ENCODE measurements at regions not wholly inside any gene's neighbourhood (a gene's known extent, or its start where the extent isn't known, plus 50 kb on each side); places are given as distances from the start of the nearest gene placed in this dataset.

- BruUV-seq (replicated peaks): no TSS peak
- no peaks in the 10 kb centered on the region for H3K36me3 Mint-ChIP-seq (ENCODE audit: insufficient read depth, unreplicated experiment)
- no peak overlapping the region for H3K4me3 Mint-ChIP-seq (ENCODE audit: low read depth, unreplicated experiment)
- no peak overlapping the region for H3K27ac Mint-ChIP-seq (ENCODE audit: unreplicated experiment)
- CTCF ChIA-PET: no interaction called here
- H3K9me3 Mint-ChIP-seq (ENCODE audit: low read depth, unreplicated experiment): no peaks in the 10 kb centered on the region
- DNase-seq: no peak
- no peaks in the 10 kb centered on the region for H3K27me3 Mint-ChIP-seq (ENCODE audit: unreplicated experiment)
- TF ChIP-seq CTCF (IDR thresholded peaks at IDR 0.05; ENCODE audit: unreplicated experiment): no peak
- no peaks in the 10 kb centered on the region for H3K4me1 Mint-ChIP-seq (ENCODE audit: low read depth, unreplicated experiment)
- intact Hi-C loops (cut with micrococcal nuclease; ENCODE audit: unreplicated experiment): no loop called here
These were observed 114.1 kb downstream of the GLUD2 start for GRCh38 chrX:121161501-121161933.

DNA sequence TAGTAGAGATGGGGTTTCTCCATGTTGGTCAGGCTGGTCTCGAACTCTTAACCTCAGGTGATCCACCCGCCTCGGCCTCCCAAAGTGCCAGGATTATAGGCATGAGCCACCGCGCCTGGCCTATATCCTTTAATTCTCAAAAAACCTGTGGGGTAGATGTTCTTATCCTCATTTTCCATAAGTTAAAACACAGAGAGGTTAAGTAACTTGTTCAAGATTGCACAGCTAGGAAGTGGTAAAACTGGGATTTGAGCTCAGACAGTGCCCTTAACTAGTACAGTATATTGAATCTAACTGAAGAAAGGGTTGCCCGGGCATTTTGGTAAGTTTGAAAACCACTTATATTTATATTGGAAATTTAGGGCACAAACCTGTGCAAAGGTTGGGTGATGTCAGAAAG, 116.0 kb downstream of the GLUD2 start:
- no peaks in the 10 kb centered on the region for H3K4me1 Mint-ChIP-seq (ENCODE audit: low read depth, unreplicated experiment)
- intact Hi-C loops (cut with micrococcal nuclease; ENCODE audit: unreplicated experiment): no loop called here
- no peak overlapping the region for H3K4me3 Mint-ChIP-seq (ENCODE audit: low read depth, unreplicated experiment)
- H3K27ac Mint-ChIP-seq (ENCODE audit: unreplicated experiment): no peak overlapping the region
- no peak for DNase-seq
- CTCF ChIA-PET: no interaction called here
- BruUV-seq (replicated peaks): no TSS peak
- H3K27me3 Mint-ChIP-seq (ENCODE audit: unreplicated experiment): no peaks in the 10 kb centered on the region
- no peak for TF ChIP-seq CTCF (IDR thresholded peaks at IDR 0.05; ENCODE audit: unreplicated experiment)
- no peaks in the 10 kb centered on the region for H3K36me3 Mint-ChIP-seq (ENCODE audit: insufficient read depth, unreplicated experiment)
- no peaks in the 10 kb centered on the region for H3K9me3 Mint-ChIP-seq (ENCODE audit: low read depth, unreplicated experiment)

DNA sequence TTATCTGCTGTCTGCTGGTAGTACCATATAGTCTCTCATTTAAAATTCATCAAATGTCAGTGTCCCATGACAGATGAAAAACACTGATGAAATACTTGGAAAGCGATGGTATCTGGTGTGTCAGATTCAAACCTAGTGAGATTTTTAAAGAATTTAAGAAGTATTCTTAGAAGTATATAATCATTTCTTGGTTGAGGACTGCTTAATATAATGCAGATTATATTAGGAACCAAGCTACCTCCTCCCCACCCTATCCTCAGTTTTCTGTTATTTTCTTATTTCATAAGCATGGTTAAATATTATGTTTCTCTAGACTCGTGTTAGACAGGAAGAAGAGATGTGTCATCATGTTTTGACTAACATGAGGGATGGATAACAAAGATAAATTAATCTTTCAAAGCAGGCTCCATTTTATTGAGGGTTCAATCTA, 118.5 kb downstream of the GLUD2 start:
- H3K36me3 Mint-ChIP-seq (ENCODE audit: insufficient read depth, unreplicated experiment): no peaks in the 10 kb centered on the region
- no peaks in the 10 kb centered on the region for H3K27me3 Mint-ChIP-seq (ENCODE audit: unreplicated experiment)
- CTCF ChIA-PET: no interaction called here
- no peaks in the 10 kb centered on the region for H3K4me1 Mint-ChIP-seq (ENCODE audit: low read depth, unreplicated experiment)
- H3K27ac Mint-ChIP-seq (ENCODE audit: unreplicated experiment): no peak overlapping the region
- no TSS peak for BruUV-seq (replicated peaks)
- no peak for DNase-seq
- intact Hi-C loops (cut with micrococcal nuclease; ENCODE audit: unreplicated experiment): no loop called here
- TF ChIP-seq CTCF (IDR thresholded peaks at IDR 0.05; ENCODE audit: unreplicated experiment): no peak
- H3K4me3 Mint-ChIP-seq (ENCODE audit: low read depth, unreplicated experiment): no peak overlapping the region
- H3K9me3 Mint-ChIP-seq (ENCODE audit: low read depth, unreplicated experiment): no peaks in the 10 kb centered on the region

DNA sequence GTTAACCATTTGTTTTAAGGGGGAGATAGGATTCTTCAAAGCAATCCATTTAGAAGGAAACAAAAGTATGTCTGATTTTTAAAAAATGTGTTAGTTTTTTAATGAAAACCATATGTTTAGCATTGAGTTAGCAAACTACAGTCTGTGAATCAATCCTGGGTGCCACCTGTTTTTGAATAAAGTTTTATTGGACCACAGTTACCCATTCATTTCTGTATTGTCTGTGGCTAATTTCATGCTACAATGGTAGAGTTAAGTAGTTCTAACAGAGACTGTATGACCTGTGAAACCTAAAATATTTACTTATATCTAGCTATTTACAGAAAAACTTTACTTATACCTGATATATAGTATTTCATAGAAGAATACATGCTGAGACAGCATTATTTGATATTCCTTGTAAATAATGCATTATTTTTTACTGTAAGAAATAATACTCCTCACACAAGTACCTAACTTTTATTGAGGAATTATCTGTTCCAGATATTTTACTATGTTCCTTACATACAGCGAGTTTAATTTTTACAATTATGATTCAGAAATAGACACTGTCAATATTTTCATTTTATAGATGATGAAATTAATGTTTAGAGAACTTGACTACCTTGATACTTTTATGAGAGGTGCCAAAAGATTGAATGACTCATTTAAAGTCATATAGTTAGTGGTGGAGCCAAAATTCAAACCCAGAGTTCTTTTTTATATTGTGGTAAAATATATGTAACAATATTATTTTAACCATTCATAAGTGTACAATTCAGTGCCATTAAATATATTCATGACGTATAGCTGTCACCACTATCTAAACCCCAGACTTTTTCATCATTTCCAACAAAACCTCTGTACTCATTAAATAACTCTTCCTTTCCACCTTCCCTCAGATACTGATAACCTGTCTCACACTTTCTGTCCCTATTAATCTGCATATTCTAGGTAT, 122.0 kb downstream of the GLUD2 start:
- H3K36me3 Mint-ChIP-seq (ENCODE audit: insufficient read depth, unreplicated experiment): no peaks in the 10 kb centered on the region
- H3K4me1 Mint-ChIP-seq (ENCODE audit: low read depth, unreplicated experiment): no peaks in the 10 kb centered on the region
- CTCF ChIA-PET: no interaction called here
- H3K9me3 Mint-ChIP-seq (ENCODE audit: low read depth, unreplicated experiment): no peaks in the 10 kb centered on the region
- BruUV-seq (replicated peaks): no TSS peak
- TF ChIP-seq CTCF (IDR thresholded peaks at IDR 0.05; ENCODE audit: unreplicated experiment): no peak
- no peak overlapping the region for H3K4me3 Mint-ChIP-seq (ENCODE audit: low read depth, unreplicated experiment)
- intact Hi-C loops (cut with micrococcal nuclease; ENCODE audit: unreplicated experiment): no loop called here
- no peak for DNase-seq
- H3K27me3 Mint-ChIP-seq (ENCODE audit: unreplicated experiment): no peaks in the 10 kb centered on the region
- no peak overlapping the region for H3K27ac Mint-ChIP-seq (ENCODE audit: unreplicated experiment)
